ENCODE measurements at regions not wholly inside any gene's neighbourhood (a gene's known extent, or its start where the extent isn't known, plus 50 kb on each side); places are given as distances from the start of the nearest gene placed in this dataset.

- Mint-ChIP-seq H3K36me3 (no peaks in the 10 kb centered on the region), H3K27ac (no peak overlapping the region), H3K9me3 (no peaks in the 10 kb centered on the region)
- DNase-seq (ENCODE audit: low spot score in 2 of 2) (no peak), ATAC-seq (no peak)
Observed at GRCh38 chr18:77700051-77700450, 450.4 kb downstream of the GALR1 start.

GRCh38 chr18:77701977-77702376 lies 452.3 kb downstream of the GALR1 start:
- no peak overlapping the region for H3K27ac Mint-ChIP-seq
- DNase-seq (ENCODE audit: low spot score in 2 of 2) (no peak), ATAC-seq (no peak)
- no peaks in the 10 kb centered on the region for H3K9me3 Mint-ChIP-seq
- H3K36me3 Mint-ChIP-seq, result no peaks in the 10 kb centered on the region

- no peaks in the 10 kb centered on the region for H3K36me3 Mint-ChIP-seq
- DNase-seq (ENCODE audit: low spot score in 2 of 2) (no peak), ATAC-seq (no peak)
- H3K27ac Mint-ChIP-seq, result no peak overlapping the region
- H3K9me3 Mint-ChIP-seq, result no peaks in the 10 kb centered on the region
Observed at GRCh38 chr18:77702686-77703085, 453.0 kb downstream of the GALR1 start.

- Mint-ChIP-seq H3K36me3 (no peaks in the 10 kb centered on the region), H3K9me3 (peaks cover 0 to 1% of the 10 kb centered on the region in 2 donors), H3K27ac (no peak overlapping the region)
- DNase-seq (ENCODE audit: low spot score in 2 of 2) (no peak), ATAC-seq (no peak)
Observed at GRCh38 chr18:77705301-77705700, 455.7 kb downstream of the GALR1 start.

GRCh38 chr18:77708826-77709506 lies 459.3 kb downstream of the GALR1 start:
- no peaks in the 10 kb centered on the region for H3K36me3 Mint-ChIP-seq
- H3K27ac Mint-ChIP-seq, result no peak overlapping the region
- peaks cover 0 to 7% of the 10 kb centered on the region in 2 donors for H3K9me3 Mint-ChIP-seq
- ATAC-seq, result no peak
- no peak for DNase-seq (ENCODE audit: low spot score in 2 of 2)

- H3K36me3 Mint-ChIP-seq, result no peaks in the 10 kb centered on the region
- no peak overlapping the region for H3K27ac Mint-ChIP-seq
- peaks cover 0 to 7% of the 10 kb centered on the region in 2 donors for H3K9me3 Mint-ChIP-seq
- ATAC-seq, result no peak
- no peak for DNase-seq (ENCODE audit: low spot score in 2 of 2)
Observed at GRCh38 chr18:77711096-77711495, 461.4 kb downstream of the GALR1 start.

- DNase-seq (ENCODE audit: low spot score in 2 of 2) (no peak), ATAC-seq (no peak)
- Mint-ChIP-seq H3K36me3 (no peaks in the 10 kb centered on the region), H3K27ac (no peak overlapping the region), H3K9me3 (peaks cover 0 to 7% of the 10 kb centered on the region in 2 donors)
Observed at GRCh38 chr18:77714716-77715115, 465.1 kb downstream of the GALR1 start.

GRCh38 chr18:77716282-77716681 lies 466.6 kb downstream of the GALR1 start:
- ATAC-seq (no peak), DNase-seq (ENCODE audit: low spot score in 2 of 2) (no peak)
- peaks cover 0 to 4% of the 10 kb centered on the region in 2 donors for H3K9me3 Mint-ChIP-seq

GRCh38 chr18:77733292-77733903 lies 483.8 kb downstream of the GALR1 start:
- ATAC-seq, result no peak
- Mint-ChIP-seq H3K36me3 (no peaks in the 10 kb centered on the region), H3K27ac (no peak overlapping the region), H3K9me3 (no peaks in the 10 kb centered on the region)
- DNase-seq (ENCODE audit: low spot score in 2 of 2), result no peak

More at GRCh38 chr18:77716282-77716681, 466.6 kb downstream of the GALR1 start:
- Mint-ChIP-seq H3K27ac (no peak overlapping the region), H3K36me3 (no peaks in the 10 kb centered on the region)

- DNase-seq (ENCODE audit: low spot score in 2 of 2) (no peak), ATAC-seq (no peak)
- Mint-ChIP-seq H3K9me3 (no peaks in the 10 kb centered on the region), H3K27ac (no peak overlapping the region), H3K36me3 (no peaks in the 10 kb centered on the region)
Observed at GRCh38 chr18:77736842-77737241, 487.2 kb downstream of the GALR1 start.

- Mint-ChIP-seq H3K27ac (no peak overlapping the region), H3K36me3 (no peaks in the 10 kb centered on the region), H3K9me3 (no peaks in the 10 kb centered on the region)
- no peak for DNase-seq (ENCODE audit: low spot score in 2 of 2)
- ATAC-seq, result no peak
Observed at GRCh38 chr18:77737405-77737804, 487.8 kb downstream of the GALR1 start.

GRCh38 chr18:77749089-77749488 lies 499.4 kb downstream of the GALR1 start:
- ATAC-seq (no peak), DNase-seq (ENCODE audit: low spot score in 2 of 2) (peak in 1 of 2 donors; percentile 23)
- H3K27ac Mint-ChIP-seq, result no peak overlapping the region
- no peaks in the 10 kb centered on the region for H3K36me3 Mint-ChIP-seq
- H3K9me3 Mint-ChIP-seq, result no peaks in the 10 kb centered on the region

GRCh38 chr18:77750006-77750405 lies 500.4 kb downstream of the GALR1 start:
- no peak for ATAC-seq
- DNase-seq (ENCODE audit: low spot score in 2 of 2), result no peak
- no peaks in the 10 kb centered on the region for H3K9me3 Mint-ChIP-seq
- no peaks in the 10 kb centered on the region for H3K36me3 Mint-ChIP-seq
- peak overlapping the region in 1 of 2 donors; percentile 19 for H3K27ac Mint-ChIP-seq

GRCh38 chr18:77754475-77755044 lies 504.9 kb downstream of the GALR1 start:
- ATAC-seq, result no peak
- no peak for DNase-seq (ENCODE audit: low spot score in 2 of 2)

GRCh38 chr18:77755187-77755586 lies 505.5 kb downstream of the GALR1 start:
- DNase-seq (ENCODE audit: low spot score in 2 of 2) (no peak), ATAC-seq (no peak)
- Mint-ChIP-seq H3K9me3 (no peaks in the 10 kb centered on the region), H3K36me3 (no peaks in the 10 kb centered on the region), H3K27ac (no peak overlapping the region)

More at GRCh38 chr18:77754475-77755044, 504.9 kb downstream of the GALR1 start:
- Mint-ChIP-seq H3K27ac (no peak overlapping the region), H3K36me3 (no peaks in the 10 kb centered on the region), H3K9me3 (no peaks in the 10 kb centered on the region)

GRCh38 chr18:77761332-77761731 lies 511.7 kb downstream of the GALR1 start:
- ATAC-seq (no peak), DNase-seq (ENCODE audit: low spot score in 2 of 2) (no peak)
- no peaks in the 10 kb centered on the region for H3K9me3 Mint-ChIP-seq
- no peak overlapping the region for H3K27ac Mint-ChIP-seq
- no peaks in the 10 kb centered on the region for H3K36me3 Mint-ChIP-seq

GRCh38 chr18:77762014-77762413 lies 512.4 kb downstream of the GALR1 start:
- Mint-ChIP-seq H3K36me3 (no peaks in the 10 kb centered on the region), H3K27ac (no peak overlapping the region), H3K9me3 (no peaks in the 10 kb centered on the region)
- no peak for DNase-seq (ENCODE audit: low spot score in 2 of 2)
- ATAC-seq, result no peak

- Mint-ChIP-seq H3K27ac (no peak overlapping the region), H3K9me3 (no peaks in the 10 kb centered on the region), H3K36me3 (no peaks in the 10 kb centered on the region)
- no peak for ATAC-seq
- DNase-seq (ENCODE audit: low spot score in 2 of 2), result no peak
Observed at GRCh38 chr18:77762642-77763041, 513.0 kb downstream of the GALR1 start.
